Neuron (in vitro differentiated cells): ENCODE measurements at regions not wholly inside any gene's neighbourhood (a gene's known extent, or its start where the extent isn't known, plus 50 kb on each side); places are given as distances from the start of the nearest gene placed in this dataset.
"Not testable (repeated sequence)": the region's sequence is repeated elsewhere in the genome, so short reads cannot be mapped to it uniquely, and the experiment has no call there.

Experiments
- H2AFZ ChIP-seq: one replicate; pipeline ENCODE4 v1.6.1; 2013; ENCODE audit warnings: low read depth, mild to moderate bottlenecking, inconsistent platforms, low read length, moderate library complexity
- H3K27me3 ChIP-seq: one replicate; pipeline ENCODE4 v1.6.1; 2013; ENCODE audit warnings: low read length; ENCODE audit not compliant: insufficient read depth
- H3K36me3 ChIP-seq: one replicate; pipeline ENCODE4 v1.6.1; 2013; ENCODE audit warnings: low read length; ENCODE audit not compliant: insufficient read depth
- H3K4me1 ChIP-seq: one replicate; pipeline ENCODE4 v1.6.1; 2013; ENCODE audit warnings: low read length; ENCODE audit not compliant: insufficient read depth
- H3K4me3 ChIP-seq: 2 replicates; pipeline ENCODE4 v1.5.1; 2013; ENCODE audit warnings: mild to moderate bottlenecking, low read length, moderate library complexity
- H3K9me3 ChIP-seq: one replicate; pipeline ENCODE4 v1.6.1; 2013; ENCODE audit warnings: low read length

GRCh38 chr6:128598571-128598970 is 78.2 kb upstream of the PTPRK start:
- no peaks in the 10 kb centered on the region for H3K27me3 ChIP-seq
- no peak overlapping the region for H3K4me3 ChIP-seq
- peaks cover 16% of the 10 kb centered on the region for H3K4me1 ChIP-seq
- no peaks in the 10 kb centered on the region for H3K36me3 ChIP-seq
- H3K9me3 ChIP-seq, result no peaks in the 10 kb centered on the region
- H2AFZ ChIP-seq, result no peak overlapping the region

- H3K9me3 ChIP-seq, result no peaks in the 10 kb centered on the region
- H3K4me3 ChIP-seq, result no peak overlapping the region
Observed at GRCh38 chr6:128597956-128598355, 77.6 kb upstream of the PTPRK start.

DNA sequence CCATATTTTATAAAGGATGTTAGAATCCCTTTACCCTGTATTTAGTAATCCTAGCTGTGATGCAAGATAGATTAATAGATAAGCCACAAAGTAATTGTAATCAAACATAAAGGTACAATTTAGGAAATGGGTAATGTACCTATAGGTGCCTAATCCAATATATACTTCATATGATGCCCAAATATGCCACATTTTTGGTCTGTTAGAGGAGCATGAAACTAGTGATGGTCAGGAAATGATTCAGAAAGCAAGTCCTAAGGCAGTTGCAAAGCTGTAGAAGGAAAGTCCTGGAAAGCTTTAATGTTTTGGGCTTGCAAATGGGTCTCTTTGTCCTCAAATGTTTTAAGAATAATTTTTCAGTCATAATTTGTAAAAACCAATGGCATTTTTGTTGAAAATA is 76.6 kb upstream of the PTPRK start:
- H3K27me3 ChIP-seq, result no peaks in the 10 kb centered on the region
- H3K9me3 ChIP-seq, result no peaks in the 10 kb centered on the region
- no peak overlapping the region for H2AFZ ChIP-seq
- peaks cover 16% of the 10 kb centered on the region for H3K4me1 ChIP-seq
- no peak overlapping the region for H3K4me3 ChIP-seq
- no peaks in the 10 kb centered on the region for H3K36me3 ChIP-seq

More at GRCh38 chr6:128597956-128598355, 77.6 kb upstream of the PTPRK start:
- no peaks in the 10 kb centered on the region for H3K27me3 ChIP-seq
- peaks cover 16% of the 10 kb centered on the region for H3K4me1 ChIP-seq
- no peaks in the 10 kb centered on the region for H3K36me3 ChIP-seq
- H2AFZ ChIP-seq, result no peak overlapping the region

DNA sequence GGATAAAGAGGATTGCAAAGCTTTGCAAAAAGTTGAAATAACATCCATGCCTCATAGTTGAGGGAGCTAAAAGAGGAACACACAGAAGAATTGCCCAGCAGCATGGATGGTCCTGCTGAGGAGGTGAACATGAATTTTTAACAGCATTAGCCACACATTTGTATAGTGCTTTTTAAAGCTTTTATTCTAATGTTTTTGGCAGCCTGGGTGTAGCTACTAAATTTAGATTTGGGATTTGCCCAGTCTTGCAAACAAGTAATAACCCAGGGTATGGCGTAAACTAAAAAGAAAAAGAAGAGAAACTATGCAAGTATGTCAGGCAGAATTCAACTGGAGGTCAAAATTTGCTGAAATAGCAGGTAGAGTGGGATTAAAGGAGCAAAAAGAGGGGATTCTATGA is 75.1 kb upstream of the PTPRK start:
- H3K9me3 ChIP-seq, result no peaks in the 10 kb centered on the region
- no peaks in the 10 kb centered on the region for H3K36me3 ChIP-seq
- H3K4me1 ChIP-seq, result peaks cover 13% of the 10 kb centered on the region
- H2AFZ ChIP-seq, result no peak overlapping the region
- H3K4me3 ChIP-seq, result no peak overlapping the region
- H3K27me3 ChIP-seq, result no peaks in the 10 kb centered on the region

- no peak overlapping the region for H2AFZ ChIP-seq
- no peak overlapping the region for H3K4me3 ChIP-seq
Observed at GRCh38 chr6:128586095-128586494, 65.7 kb upstream of the PTPRK start.

DNA sequence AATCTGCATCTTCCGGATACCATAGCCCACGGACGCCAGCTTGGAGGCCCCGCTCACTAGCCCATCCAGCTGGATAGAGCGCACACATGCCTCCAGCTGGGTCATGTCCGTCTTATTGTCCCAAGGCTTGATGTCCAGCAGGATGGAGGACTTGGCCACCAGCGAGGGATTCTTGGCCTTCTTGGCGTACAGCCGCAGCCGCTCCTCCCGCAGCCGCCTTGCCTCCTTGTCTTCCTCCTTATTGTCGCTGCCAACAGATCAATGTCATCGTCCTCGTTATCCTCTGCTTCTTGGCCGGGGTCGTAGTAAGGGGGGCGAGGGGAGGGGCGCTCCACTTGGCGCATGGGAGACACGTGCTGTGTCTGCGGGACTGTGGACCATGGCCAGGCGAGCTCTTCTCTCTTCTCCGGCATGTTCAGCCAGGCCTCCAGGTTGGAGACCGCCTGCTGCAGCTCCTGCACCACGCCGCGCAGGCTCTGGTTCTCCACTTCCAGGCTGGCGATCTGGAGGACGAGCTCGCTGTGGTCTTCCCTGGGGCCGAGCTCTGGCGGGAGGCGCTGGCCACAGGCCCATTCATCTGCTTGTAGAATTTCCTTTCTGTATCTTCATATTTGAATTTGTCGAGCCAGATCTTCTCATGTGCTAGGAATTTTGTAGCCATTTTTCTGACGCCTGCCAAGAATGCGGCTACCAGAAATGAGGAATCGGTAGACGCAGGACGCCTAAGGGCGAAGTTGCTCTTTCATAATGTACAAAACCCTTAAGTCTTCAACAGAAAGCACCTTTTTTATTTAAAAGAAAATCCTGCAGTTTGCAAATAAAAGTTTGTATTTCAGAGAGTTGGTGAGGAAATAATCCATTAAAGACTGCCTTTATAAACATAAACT is 60.1 kb upstream of the PTPRK start:
- Histone ChIP-seq H3K9me3 (no peaks in the 10 kb centered on the region), H3K4me1 (no peaks in the 10 kb centered on the region), H2AFZ (no peak overlapping the region), H3K36me3 (no peaks in the 10 kb centered on the region), H3K4me3 (no peak overlapping the region), H3K27me3 (no peaks in the 10 kb centered on the region)

More at GRCh38 chr6:128586095-128586494, 65.7 kb upstream of the PTPRK start:
- Histone ChIP-seq H3K9me3 (no peaks in the 10 kb centered on the region), H3K27me3 (no peaks in the 10 kb centered on the region), H3K4me1 (no peaks in the 10 kb centered on the region), H3K36me3 (no peaks in the 10 kb centered on the region)

DNA sequence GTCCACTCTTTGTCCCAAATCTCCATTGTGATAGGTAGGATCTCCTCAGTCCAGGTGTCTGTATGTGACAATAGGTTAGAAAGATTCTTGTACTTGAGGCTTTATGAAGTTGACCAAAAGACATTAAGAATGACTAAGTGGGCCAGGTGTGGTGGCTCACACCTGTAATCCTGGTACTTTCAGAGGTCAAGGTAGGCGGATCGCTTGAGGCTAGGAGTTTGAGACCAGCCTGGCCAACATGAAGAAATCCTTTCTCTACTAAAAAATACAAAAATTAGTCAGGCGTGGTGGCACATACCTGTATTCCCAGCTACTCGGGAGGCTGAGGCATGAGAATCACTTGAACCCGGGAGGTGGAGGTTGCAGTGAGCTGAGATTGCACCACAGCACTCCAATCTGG is 54.9 kb upstream of the PTPRK start:
- H3K4me3 ChIP-seq, H3K27me3 ChIP-seq, H2AFZ ChIP-seq, H3K4me1 ChIP-seq, H3K9me3 ChIP-seq, H3K36me3 ChIP-seq: not testable (repeated sequence)

DNA sequence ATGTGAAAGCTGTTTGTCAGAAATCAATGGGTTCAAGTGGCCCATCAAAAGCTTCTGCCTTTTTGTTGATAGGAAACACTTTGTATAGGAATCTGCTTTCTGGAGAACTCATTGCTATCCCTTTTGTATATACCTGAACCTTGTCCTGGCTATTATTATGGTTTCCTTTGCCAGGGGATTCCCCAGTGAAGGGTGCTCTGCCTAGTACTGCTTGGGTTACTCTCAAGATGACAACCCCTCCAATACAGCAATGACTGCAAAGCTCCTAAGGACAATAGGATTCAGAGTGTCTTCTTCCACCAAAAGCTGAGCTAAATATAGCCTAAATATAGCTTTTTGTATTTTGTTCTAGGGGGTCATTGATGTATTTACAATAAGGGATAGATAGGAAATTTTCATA is 54.0 kb upstream of the PTPRK start:
- H3K27me3 ChIP-seq, result no peaks in the 10 kb centered on the region
- no peak overlapping the region for H3K4me3 ChIP-seq
- H3K36me3 ChIP-seq, result no peaks in the 10 kb centered on the region
- H3K9me3 ChIP-seq, result no peaks in the 10 kb centered on the region
- no peaks in the 10 kb centered on the region for H3K4me1 ChIP-seq
- no peak overlapping the region for H2AFZ ChIP-seq

DNA sequence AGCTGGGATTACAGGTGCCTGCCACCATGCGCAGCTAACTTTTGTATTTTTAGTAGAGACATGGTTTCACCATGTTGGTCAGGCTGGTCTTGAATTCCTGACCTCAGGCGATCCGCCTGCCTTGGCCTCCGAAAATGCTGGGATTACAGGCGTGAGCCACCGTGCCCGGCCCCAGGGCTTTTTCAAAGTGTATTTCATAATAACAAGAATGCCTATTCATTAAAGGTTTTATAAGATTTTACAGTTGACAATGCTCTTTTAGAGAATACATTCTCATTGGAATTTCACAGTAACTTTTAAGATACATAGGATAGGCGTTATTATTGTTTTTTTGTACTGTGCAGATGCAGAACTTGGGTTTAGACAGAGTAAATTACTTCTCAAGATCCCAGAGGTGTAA is 52.6 kb upstream of the PTPRK start:
- H3K36me3 ChIP-seq, result no peaks in the 10 kb centered on the region
- no peak overlapping the region for H3K4me3 ChIP-seq
- no peaks in the 10 kb centered on the region for H3K4me1 ChIP-seq
- no peak overlapping the region for H2AFZ ChIP-seq
- no peaks in the 10 kb centered on the region for H3K9me3 ChIP-seq
- no peaks in the 10 kb centered on the region for H3K27me3 ChIP-seq

DNA sequence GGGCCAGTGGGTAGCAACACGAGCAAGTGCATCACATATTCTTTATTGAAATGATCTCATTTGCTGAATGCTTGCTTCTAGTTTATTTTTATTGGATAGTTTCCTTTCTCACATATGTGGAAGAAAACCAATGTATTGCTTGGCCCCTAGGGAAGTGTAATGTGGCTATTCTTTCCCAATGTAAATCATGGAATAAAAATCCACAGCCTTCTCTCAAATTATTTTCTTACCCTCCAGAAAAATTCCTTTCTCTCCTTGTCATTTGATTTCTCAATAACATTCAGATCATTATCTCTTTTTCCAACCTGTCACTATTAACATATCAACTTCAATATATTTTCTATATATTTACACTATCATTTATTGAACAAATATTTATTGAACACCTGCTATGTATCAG is 51.9 kb upstream of the PTPRK start:
- Histone ChIP-seq H3K4me1 (no peaks in the 10 kb centered on the region), H3K9me3 (no peaks in the 10 kb centered on the region), H3K36me3 (no peaks in the 10 kb centered on the region), H3K4me3 (no peak overlapping the region), H3K27me3 (no peaks in the 10 kb centered on the region), H2AFZ (no peak overlapping the region)

DNA sequence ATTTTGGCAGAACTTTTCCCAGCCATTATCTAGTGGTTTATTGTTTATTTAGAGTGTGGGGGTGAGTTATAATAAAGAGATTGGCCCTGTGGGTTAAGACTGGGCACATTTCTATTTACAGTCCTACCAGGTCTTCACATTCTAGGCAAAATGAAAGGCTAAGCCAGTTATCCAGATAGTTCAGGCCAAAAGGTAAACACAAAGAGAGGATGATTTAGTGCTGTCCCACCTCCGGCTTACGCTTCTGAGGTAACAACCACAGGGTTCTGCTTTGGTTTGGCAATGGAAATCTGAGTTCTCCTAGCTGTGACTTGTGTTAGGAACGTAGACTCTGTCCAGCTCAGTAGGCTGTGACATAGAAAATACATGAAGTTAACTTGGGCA is 50.3 kb upstream of the PTPRK start:
- H3K27me3 ChIP-seq, result no peaks in the 10 kb centered on the region
- no peaks in the 10 kb centered on the region for H3K4me1 ChIP-seq
- no peak overlapping the region for H2AFZ ChIP-seq
- no peaks in the 10 kb centered on the region for H3K9me3 ChIP-seq
- no peak overlapping the region for H3K4me3 ChIP-seq
- H3K36me3 ChIP-seq, result no peaks in the 10 kb centered on the region

GRCh38 chr6:128569732-128570679 is 49.6 kb upstream of the PTPRK start:
- Histone ChIP-seq H3K27me3 (no peaks in the 10 kb centered on the region), H3K4me3 (no peak overlapping the region), H2AFZ (no peak overlapping the region), H3K9me3 (no peaks in the 10 kb centered on the region), H3K4me1 (no peaks in the 10 kb centered on the region), H3K36me3 (no peaks in the 10 kb centered on the region)
